RWPE2 (cell line): ENCODE measurements at regions not wholly inside any gene's neighbourhood (a gene's known extent, or its start where the extent isn't known, plus 50 kb on each side); places are given as distances from the start of the nearest gene placed in this dataset.

ENCODE experiments used
- ATAC-seq: fragments of 200-7000 bp; cut with Tn5 transposase; 3 replicates; pipeline ENCODE4 v1.9.1; 2021; ENCODE audit warnings: low read depth
- DNase-seq: peaks from one replicate; pipeline ENCODE4 v3.0.0-alpha.2; 2020; ENCODE audit warnings: low spot score
- H3K27ac ChIP-seq: fragments of 450-650 bp; 2 replicates; pipeline ENCODE4 v1.5.1; 2017; ENCODE audit warnings: mild to moderate bottlenecking; ENCODE audit not compliant: poor library complexity, severe bottlenecking
- H3K27me3 ChIP-seq: fragments of 250-450 bp; sonication (Bioruptor Pico); 2 replicates; pipeline ENCODE4 v1.5.1; 2021; ENCODE audit warnings: mild to moderate bottlenecking, moderate library complexity; ENCODE audit not compliant: insufficient read depth, poor library complexity, severe bottlenecking
- H3K36me3 ChIP-seq: fragments of 250-450 bp; sonication (Bioruptor Pico); 2 replicates; pipeline ENCODE4 v1.5.1; 2020; ENCODE audit warnings: low read depth, mild to moderate bottlenecking, moderate library complexity
- H3K4me1 ChIP-seq: fragments of 250-450 bp; sonication (Bioruptor Pico); 2 replicates; pipeline ENCODE4 v1.5.1; 2021; ENCODE audit warnings: mild to moderate bottlenecking, moderate library complexity; ENCODE audit not compliant: insufficient read depth, poor library complexity, severe bottlenecking
- H3K4me3 ChIP-seq: fragments of 250-450 bp; sonication (Bioruptor Pico); 2 replicates; pipeline ENCODE4 v1.5.1; 2021; ENCODE audit warnings: mild to moderate bottlenecking, moderate library complexity; ENCODE audit not compliant: severe bottlenecking
- H3K9me3 ChIP-seq: fragments of 250-450 bp; sonication (Bioruptor Pico); 2 replicates; pipeline ENCODE4 v1.5.1; 2021; ENCODE audit warnings: mild to moderate bottlenecking, moderate library complexity; ENCODE audit not compliant: severe bottlenecking
- CTCF ChIP-seq: fragments of 450-650 bp; IDR thresholded peaks from one replicate; pipeline ENCODE4 v1.5.1; 2017; ENCODE audit warnings: mild to moderate bottlenecking, moderate library complexity; ENCODE audit not compliant: poor library complexity, severe bottlenecking

DNA sequence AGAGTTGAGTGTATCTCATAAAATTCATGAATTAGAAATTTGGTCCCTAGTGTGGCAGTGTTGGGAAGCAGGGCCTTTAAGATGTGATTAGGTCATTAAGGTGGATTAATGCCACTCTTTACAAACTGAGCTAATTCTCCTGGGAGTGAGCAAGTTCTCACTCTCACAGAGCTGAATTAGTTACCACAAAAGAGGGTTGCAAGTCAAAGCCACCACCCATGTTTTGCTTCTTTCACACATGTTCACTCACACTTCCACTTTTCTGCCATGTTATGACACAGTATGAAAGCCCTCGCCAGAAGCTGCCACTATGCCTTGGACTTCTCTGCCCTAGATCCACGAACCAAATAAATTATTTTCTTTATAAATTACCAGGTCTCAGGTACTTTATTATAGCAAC, 332.1 kb downstream of the ARAP2 start:
- ATAC-seq (no peak), DNase-seq (no peak)
- no peak overlapping the region for H3K4me3 ChIP-seq
- no peaks in the 10 kb centered on the region for H3K9me3 ChIP-seq
- no peaks in the 10 kb centered on the region for H3K27me3 ChIP-seq
- no peak for TF ChIP-seq CTCF
- no peaks in the 10 kb centered on the region for H3K4me1 ChIP-seq
- no peaks in the 10 kb centered on the region for H3K36me3 ChIP-seq
- no peak overlapping the region for H3K27ac ChIP-seq

- no peak for ATAC-seq
- TF ChIP-seq CTCF = no peak
- no peaks in the 10 kb centered on the region for H3K27me3 ChIP-seq
- no peaks in the 10 kb centered on the region for H3K9me3 ChIP-seq
- H3K27ac ChIP-seq = no peak overlapping the region
- H3K4me1 ChIP-seq = no peaks in the 10 kb centered on the region
- no peak overlapping the region for H3K4me3 ChIP-seq
- DNase-seq = no peak
- H3K36me3 ChIP-seq = no peaks in the 10 kb centered on the region
Observed at GRCh38 chr4:35918491-35918977, 325.8 kb downstream of the ARAP2 start.

DNA sequence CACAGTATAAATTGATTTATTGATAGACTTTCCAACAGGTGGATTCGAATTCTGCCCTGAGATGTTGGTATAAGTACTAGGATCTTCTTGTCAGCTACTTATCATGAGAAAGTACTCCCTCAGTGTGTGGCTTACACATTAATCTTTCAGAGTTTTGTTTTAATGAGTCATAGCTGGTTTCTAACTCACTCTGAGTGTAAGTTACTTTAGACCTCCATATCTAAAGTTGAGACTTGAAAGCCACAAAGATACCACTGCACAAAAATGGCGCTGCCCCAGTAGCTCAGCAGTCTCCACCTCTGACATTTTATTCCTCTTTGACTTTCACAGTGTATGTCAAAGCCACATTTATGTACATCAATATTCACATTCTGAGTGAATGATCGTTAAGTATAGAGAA, 318.5 kb downstream of the ARAP2 start:
- no peak overlapping the region for H3K27ac ChIP-seq
- H3K9me3 ChIP-seq = no peaks in the 10 kb centered on the region
- no peaks in the 10 kb centered on the region for H3K36me3 ChIP-seq
- ATAC-seq = no peak
- TF ChIP-seq CTCF = no peak
- DNase-seq = no peak
- H3K27me3 ChIP-seq = no peaks in the 10 kb centered on the region
- no peaks in the 10 kb centered on the region for H3K4me1 ChIP-seq
- H3K4me3 ChIP-seq = no peak overlapping the region

DNA sequence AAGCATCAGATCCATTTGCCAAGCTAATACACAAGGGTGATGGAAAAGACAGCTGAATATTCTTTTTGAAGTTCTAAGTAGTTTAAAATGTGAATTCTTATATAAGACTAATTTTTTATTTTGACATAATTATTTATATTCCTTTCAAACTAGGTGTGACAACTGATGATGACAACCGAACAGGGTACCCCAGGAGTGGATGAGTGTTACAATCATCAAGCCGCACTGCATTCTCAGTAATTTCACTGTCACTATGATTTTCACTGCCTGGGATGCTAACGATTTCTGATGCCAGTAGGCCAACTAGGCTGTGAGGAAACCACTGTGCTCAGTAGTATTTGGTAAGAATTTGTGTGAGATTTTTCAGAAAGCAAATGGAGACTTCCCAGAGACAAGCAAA, 317.5 kb downstream of the ARAP2 start:
- H3K4me3 ChIP-seq = no peak overlapping the region
- H3K9me3 ChIP-seq = no peaks in the 10 kb centered on the region
- no peaks in the 10 kb centered on the region for H3K36me3 ChIP-seq
- H3K4me1 ChIP-seq = no peaks in the 10 kb centered on the region
- no peak for DNase-seq
- ATAC-seq = no peak
- H3K27ac ChIP-seq = no peak overlapping the region
- TF ChIP-seq CTCF = no peak
- no peaks in the 10 kb centered on the region for H3K27me3 ChIP-seq

GRCh38 chr4:35933901-35934300, 310.4 kb downstream of the ARAP2 start:
- Histone ChIP-seq H3K27ac (no peak overlapping the region), H3K27me3 (peaks cover 3% of the 10 kb centered on the region), H3K9me3 (no peaks in the 10 kb centered on the region), H3K4me3 (no peak overlapping the region), H3K4me1 (no peaks in the 10 kb centered on the region), H3K36me3 (no peaks in the 10 kb centered on the region)
- no peak for ATAC-seq
- DNase-seq = no peak
- TF ChIP-seq CTCF = no peak
